ENCODE measurements at regions not wholly inside any gene's neighbourhood (a gene's known extent, or its start where the extent isn't known, plus 50 kb on each side); places are given as distances from the start of the nearest gene placed in this dataset.

GRCh38 chr12:92432724-92433441, 269.9 kb upstream of the PLEKHG7 start:
- peak; percentile 60 for ATAC-seq
- peaks cover 21% of the 10 kb centered on the region for H3K9me3 Mint-ChIP-seq
- no peaks in the 10 kb centered on the region for H3K27me3 Mint-ChIP-seq
- peak overlapping the region; percentile 99 for H3K27ac Mint-ChIP-seq
- peak overlapping the region; percentile 30 for H3K4me3 Mint-ChIP-seq
- H3K4me1 Mint-ChIP-seq: peaks cover 81% of the 10 kb centered on the region
- peaks cover 32% of the 10 kb centered on the region for H3K36me3 Mint-ChIP-seq

GRCh38 chr12:92431146-92431545, 271.6 kb upstream of the PLEKHG7 start:
- H3K4me3 Mint-ChIP-seq: no peak overlapping the region
- no peaks in the 10 kb centered on the region for H3K27me3 Mint-ChIP-seq
- peaks cover 29% of the 10 kb centered on the region for H3K36me3 Mint-ChIP-seq
- ATAC-seq: peak; percentile 61
- H3K27ac Mint-ChIP-seq: peak overlapping the region; percentile 99
- peaks cover 19% of the 10 kb centered on the region for H3K9me3 Mint-ChIP-seq
- peaks cover 70% of the 10 kb centered on the region for H3K4me1 Mint-ChIP-seq

GRCh38 chr12:92426332-92426731, 276.5 kb upstream of the PLEKHG7 start:
- H3K4me1 Mint-ChIP-seq: peaks cover 36% of the 10 kb centered on the region
- H3K9me3 Mint-ChIP-seq: peaks cover 4% of the 10 kb centered on the region
- H3K27me3 Mint-ChIP-seq: no peaks in the 10 kb centered on the region
- no peak for ATAC-seq
- H3K36me3 Mint-ChIP-seq: peaks cover 7% of the 10 kb centered on the region
- peak overlapping the region; percentile 41 for H3K27ac Mint-ChIP-seq
- H3K4me3 Mint-ChIP-seq: no peak overlapping the region

GRCh38 chr12:92425165-92425564, 277.6 kb upstream of the PLEKHG7 start:
- H3K4me1 Mint-ChIP-seq: peaks cover 41% of the 10 kb centered on the region
- H3K36me3 Mint-ChIP-seq: peaks cover 7% of the 10 kb centered on the region
- peaks cover 4% of the 10 kb centered on the region for H3K9me3 Mint-ChIP-seq
- no peak for ATAC-seq
- peak overlapping the region; percentile 31 for H3K27ac Mint-ChIP-seq
- H3K4me3 Mint-ChIP-seq: no peak overlapping the region
- no peaks in the 10 kb centered on the region for H3K27me3 Mint-ChIP-seq

GRCh38 chr12:92424338-92424737, 278.5 kb upstream of the PLEKHG7 start:
- peaks cover 4% of the 10 kb centered on the region for H3K9me3 Mint-ChIP-seq

GRCh38 chr12:92421701-92422100, 276.1 kb upstream of the BTG1 start:
- H3K4me3 Mint-ChIP-seq: no peak overlapping the region
- H3K27me3 Mint-ChIP-seq: no peaks in the 10 kb centered on the region
- no peaks in the 10 kb centered on the region for H3K9me3 Mint-ChIP-seq
- peaks cover 41% of the 10 kb centered on the region for H3K4me1 Mint-ChIP-seq
- no peak for ATAC-seq
- no peaks in the 10 kb centered on the region for H3K36me3 Mint-ChIP-seq
- peak overlapping the region; percentile 43 for H3K27ac Mint-ChIP-seq

More at GRCh38 chr12:92424338-92424737, 278.5 kb upstream of the PLEKHG7 start:
- H3K4me1 Mint-ChIP-seq: peaks cover 46% of the 10 kb centered on the region
- H3K27me3 Mint-ChIP-seq: no peaks in the 10 kb centered on the region
- peak overlapping the region; percentile 72 for H3K27ac Mint-ChIP-seq
- peaks cover 7% of the 10 kb centered on the region for H3K36me3 Mint-ChIP-seq
- ATAC-seq: no peak
- no peak overlapping the region for H3K4me3 Mint-ChIP-seq

GRCh38 chr12:92421042-92421441, 275.4 kb upstream of the BTG1 start:
- Mint-ChIP-seq H3K4me3 (no peak overlapping the region), H3K9me3 (peaks cover 2% of the 10 kb centered on the region), H3K36me3 (no peaks in the 10 kb centered on the region), H3K27ac (peak overlapping the region; percentile 43), H3K27me3 (no peaks in the 10 kb centered on the region), H3K4me1 (peaks cover 40% of the 10 kb centered on the region)
- ATAC-seq: no peak

GRCh38 chr12:92419201-92419600, 273.6 kb upstream of the BTG1 start:
- no peaks in the 10 kb centered on the region for H3K27me3 Mint-ChIP-seq
- H3K9me3 Mint-ChIP-seq: peaks cover 2% of the 10 kb centered on the region
- H3K4me1 Mint-ChIP-seq: peaks cover 38% of the 10 kb centered on the region
- H3K36me3 Mint-ChIP-seq: no peaks in the 10 kb centered on the region
- no peak for ATAC-seq
- no peak overlapping the region for H3K4me3 Mint-ChIP-seq
- H3K27ac Mint-ChIP-seq: peak overlapping the region; percentile 43

- peak overlapping the region; percentile 64 for H3K27ac Mint-ChIP-seq
- H3K4me1 Mint-ChIP-seq: peaks cover 30% of the 10 kb centered on the region
- H3K9me3 Mint-ChIP-seq: peaks cover 2% of the 10 kb centered on the region
- no peak overlapping the region for H3K4me3 Mint-ChIP-seq
- H3K36me3 Mint-ChIP-seq: no peaks in the 10 kb centered on the region
- no peak for ATAC-seq
- H3K27me3 Mint-ChIP-seq: no peaks in the 10 kb centered on the region
Measured at GRCh38 chr12:92418381-92418780, 272.7 kb upstream of the BTG1 start.

- Mint-ChIP-seq H3K27ac (peak overlapping the region; percentile 64), H3K4me1 (peaks cover 35% of the 10 kb centered on the region), H3K27me3 (no peaks in the 10 kb centered on the region), H3K4me3 (no peak overlapping the region), H3K36me3 (no peaks in the 10 kb centered on the region), H3K9me3 (peaks cover 2% of the 10 kb centered on the region)
- no peak for ATAC-seq
Measured at GRCh38 chr12:92417373-92417772, 271.7 kb upstream of the BTG1 start.

- Mint-ChIP-seq H3K4me3 (no peak overlapping the region), H3K9me3 (peaks cover 2% of the 10 kb centered on the region), H3K27ac (peak overlapping the region; percentile 56), H3K4me1 (peaks cover 36% of the 10 kb centered on the region), H3K36me3 (no peaks in the 10 kb centered on the region), H3K27me3 (no peaks in the 10 kb centered on the region)
- no peak for ATAC-seq
Measured at GRCh38 chr12:92416385-92416812, 270.8 kb upstream of the BTG1 start.

GRCh38 chr12:92414170-92415070, 268.8 kb upstream of the BTG1 start:
- no peak for ATAC-seq
- no peaks in the 10 kb centered on the region for H3K27me3 Mint-ChIP-seq
- peaks cover 27% of the 10 kb centered on the region for H3K4me1 Mint-ChIP-seq
- H3K9me3 Mint-ChIP-seq: peaks cover 2% of the 10 kb centered on the region
- H3K27ac Mint-ChIP-seq: peak overlapping the region; percentile 3
- H3K36me3 Mint-ChIP-seq: no peaks in the 10 kb centered on the region
- no peak overlapping the region for H3K4me3 Mint-ChIP-seq

- Mint-ChIP-seq H3K9me3 (peaks cover 2% of the 10 kb centered on the region), H3K27ac (no peak overlapping the region), H3K36me3 (no peaks in the 10 kb centered on the region), H3K27me3 (no peaks in the 10 kb centered on the region), H3K4me3 (no peak overlapping the region), H3K4me1 (peaks cover 31% of the 10 kb centered on the region)
- ATAC-seq: no peak
Measured at GRCh38 chr12:92413286-92413685, 267.6 kb upstream of the BTG1 start.

GRCh38 chr12:92412856-92413255, 267.2 kb upstream of the BTG1 start:
- H3K36me3 Mint-ChIP-seq: no peaks in the 10 kb centered on the region
- H3K27me3 Mint-ChIP-seq: no peaks in the 10 kb centered on the region
- no peak overlapping the region for H3K27ac Mint-ChIP-seq
- ATAC-seq: no peak
- H3K4me3 Mint-ChIP-seq: no peak overlapping the region
- H3K4me1 Mint-ChIP-seq: peaks cover 34% of the 10 kb centered on the region
- peaks cover 2% of the 10 kb centered on the region for H3K9me3 Mint-ChIP-seq

- ATAC-seq: no peak
- Mint-ChIP-seq H3K27ac (peak overlapping the region; percentile 16), H3K4me3 (no peak overlapping the region), H3K27me3 (no peaks in the 10 kb centered on the region), H3K36me3 (no peaks in the 10 kb centered on the region), H3K9me3 (peaks cover 2% of the 10 kb centered on the region), H3K4me1 (peaks cover 34% of the 10 kb centered on the region)
Measured at GRCh38 chr12:92411687-92412086, 266.0 kb upstream of the BTG1 start.
